Fibroblast of upper back skin (primary cell): ENCODE measurements at regions not wholly inside any gene's neighbourhood (a gene's known extent, or its start where the extent isn't known, plus 50 kb on each side); places are given as distances from the start of the nearest gene placed in this dataset.
A peak's percentile ranks its signal among the peaks of the same experiment; 100 is the strongest.

Experiments used
- DNase-seq: peaks from one replicate; pipeline ENCODE4 v3.0.0-alpha.2; 2013

- DNase-seq = peak; percentile 28
Measured at GRCh38 chr17:13996748-13997147, 72.6 kb upstream of the COX10 start.

- no peak for DNase-seq
Measured at GRCh38 chr17:14004927-14005620, 64.2 kb upstream of the COX10 start.

- DNase-seq = no peak
Measured at GRCh38 chr17:14006249-14006942, 62.9 kb upstream of the COX10 start.

GRCh38 chr17:14007951-14008350 lies 61.4 kb upstream of the COX10 start:
- DNase-seq = no peak

- DNase-seq = no peak
Measured at GRCh38 chr17:14011036-14011692, 58.1 kb upstream of the COX10 start.

GRCh38 chr17:14011740-14012405 lies 57.4 kb upstream of the COX10 start:
- no peak for DNase-seq

- DNase-seq = no peak
Measured at GRCh38 chr17:14014657-14015056, 54.6 kb upstream of the COX10 start.

- no peak for DNase-seq
Measured at GRCh38 chr17:14015271-14015670, 54.0 kb upstream of the COX10 start.

- DNase-seq = no peak
Measured at GRCh38 chr17:14016858-14017257, 52.4 kb upstream of the COX10 start.

GRCh38 chr17:14019186-14019956 lies 49.9 kb upstream of the COX10 start:
- peak; percentile 60 for DNase-seq
